OCI-LY1 (cell line): ENCODE measurements at regions not wholly inside any gene's neighbourhood (a gene's known extent, or its start where the extent isn't known, plus 50 kb on each side); places are given as distances from the start of the nearest gene placed in this dataset.

Source experiments
- EZH2 ChIP-seq: fragments of 200-600 bp; sonication (generic), shearing (Covaris generic); IDR thresholded peaks from 2 replicates; pipeline ENCODE4 v1.8.0; 2017; ENCODE audit warnings: borderline replicate concordance, mixed run types, mild to moderate bottlenecking, antibody characterized with exemption, low read length, moderate library complexity, mixed read lengths
- TF ChIP-seq, protein P1 (sequence below): fragments of 200-600 bp; sonication (generic), shearing (Covaris generic); IDR thresholded peaks from 2 replicates; pipeline ENCODE4 v1.5.1; 2017; ENCODE audit warnings: mild to moderate bottlenecking, antibody characterized with exemption, low read length, moderate library complexity, mixed read lengths

DNA sequence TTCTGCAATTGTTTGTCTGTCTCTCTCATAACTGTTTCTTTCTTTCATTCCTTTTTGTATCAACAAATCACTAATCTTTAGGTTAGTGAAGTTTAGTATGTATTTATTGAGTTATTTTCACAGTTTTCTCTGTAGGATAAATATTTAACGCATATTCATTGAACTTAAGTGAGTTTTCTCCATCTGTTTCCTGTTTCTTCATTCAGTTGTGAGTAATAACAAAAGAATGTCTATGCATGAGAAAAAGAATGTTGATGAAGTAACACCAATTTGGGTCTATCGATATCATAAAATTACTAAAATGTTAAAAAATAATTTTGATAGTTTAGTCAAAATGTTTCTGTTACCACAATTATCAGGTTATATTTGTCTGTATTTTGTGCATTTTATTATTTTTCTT, 948.0 kb downstream of the DSC3 start:
- TF ChIP-seq, protein P1, sequence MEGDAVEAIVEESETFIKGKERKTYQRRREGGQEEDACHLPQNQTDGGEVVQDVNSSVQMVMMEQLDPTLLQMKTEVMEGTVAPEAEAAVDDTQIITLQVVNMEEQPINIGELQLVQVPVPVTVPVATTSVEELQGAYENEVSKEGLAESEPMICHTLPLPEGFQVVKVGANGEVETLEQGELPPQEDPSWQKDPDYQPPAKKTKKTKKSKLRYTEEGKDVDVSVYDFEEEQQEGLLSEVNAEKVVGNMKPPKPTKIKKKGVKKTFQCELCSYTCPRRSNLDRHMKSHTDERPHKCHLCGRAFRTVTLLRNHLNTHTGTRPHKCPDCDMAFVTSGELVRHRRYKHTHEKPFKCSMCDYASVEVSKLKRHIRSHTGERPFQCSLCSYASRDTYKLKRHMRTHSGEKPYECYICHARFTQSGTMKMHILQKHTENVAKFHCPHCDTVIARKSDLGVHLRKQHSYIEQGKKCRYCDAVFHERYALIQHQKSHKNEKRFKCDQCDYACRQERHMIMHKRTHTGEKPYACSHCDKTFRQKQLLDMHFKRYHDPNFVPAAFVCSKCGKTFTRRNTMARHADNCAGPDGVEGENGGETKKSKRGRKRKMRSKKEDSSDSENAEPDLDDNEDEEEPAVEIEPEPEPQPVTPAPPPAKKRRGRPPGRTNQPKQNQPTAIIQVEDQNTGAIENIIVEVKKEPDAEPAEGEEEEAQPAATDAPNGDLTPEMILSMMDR, result no peak
- TF ChIP-seq EZH2, result no peak
